ENCODE measurements at regions not wholly inside any gene's neighbourhood (a gene's known extent, or its start where the extent isn't known, plus 50 kb on each side); places are given as distances from the start of the nearest gene placed in this dataset.
"Not testable (repeated sequence)": the region's sequence is repeated elsewhere in the genome, so short reads cannot be mapped to it uniquely, and the experiment has no call there.

DNA sequence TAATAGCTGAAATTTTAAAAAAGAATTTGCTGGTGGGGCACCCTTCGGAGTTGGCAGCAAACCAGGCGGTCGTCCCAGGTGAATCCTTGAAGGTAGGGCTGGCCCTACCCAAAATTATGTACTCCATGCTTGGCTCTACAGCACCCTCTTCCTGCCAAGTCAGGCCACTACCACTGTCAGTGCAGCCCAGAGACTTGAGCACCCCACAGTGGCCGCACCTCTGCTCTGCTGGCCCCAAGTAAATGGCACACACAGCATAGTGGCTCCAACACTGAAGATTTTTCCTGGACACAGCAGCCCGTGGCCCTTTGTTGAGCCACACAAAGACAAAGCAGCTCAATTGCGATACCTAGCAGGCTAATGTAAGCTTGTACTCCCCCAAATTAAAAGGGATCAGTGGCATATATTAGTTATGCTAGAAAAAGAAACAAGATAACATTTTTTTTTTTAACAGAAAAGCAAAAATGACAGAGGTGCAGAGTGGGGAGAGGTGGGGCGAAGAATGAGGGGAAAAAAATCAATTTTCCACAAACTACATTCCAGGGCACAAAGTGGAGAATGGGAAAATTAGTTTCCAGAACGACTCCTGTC is 250.5 kb downstream of the UACA start:
- no peaks in the 10 kb centered on the region for H3K9me2 ChIP-seq (replicated peaks; ENCODE audit: insufficient read depth)
- no peak overlapping the region for H3K27ac ChIP-seq
- H4K20me1 ChIP-seq (ENCODE audit: insufficient read depth, poor library complexity, severe bottlenecking): no peaks in the 10 kb centered on the region
- DNase-seq (ENCODE audit: low spot score): no peak
- H2AFZ ChIP-seq: no peak overlapping the region
- peaks cover 6% of the 10 kb centered on the region for H3K4me1 ChIP-seq (ENCODE audit: insufficient read depth)
- no peak for TF ChIP-seq EZH2 (IDR thresholded peaks at IDR 0.05; ENCODE audit: borderline replicate concordance)
- no peak for TF ChIP-seq EZH2phosphoT487 (IDR thresholded peaks at IDR 0.05; ENCODE audit: low read depth, severe bottlenecking, unreplicated experiment)
- TF ChIP-seq, protein P1, sequence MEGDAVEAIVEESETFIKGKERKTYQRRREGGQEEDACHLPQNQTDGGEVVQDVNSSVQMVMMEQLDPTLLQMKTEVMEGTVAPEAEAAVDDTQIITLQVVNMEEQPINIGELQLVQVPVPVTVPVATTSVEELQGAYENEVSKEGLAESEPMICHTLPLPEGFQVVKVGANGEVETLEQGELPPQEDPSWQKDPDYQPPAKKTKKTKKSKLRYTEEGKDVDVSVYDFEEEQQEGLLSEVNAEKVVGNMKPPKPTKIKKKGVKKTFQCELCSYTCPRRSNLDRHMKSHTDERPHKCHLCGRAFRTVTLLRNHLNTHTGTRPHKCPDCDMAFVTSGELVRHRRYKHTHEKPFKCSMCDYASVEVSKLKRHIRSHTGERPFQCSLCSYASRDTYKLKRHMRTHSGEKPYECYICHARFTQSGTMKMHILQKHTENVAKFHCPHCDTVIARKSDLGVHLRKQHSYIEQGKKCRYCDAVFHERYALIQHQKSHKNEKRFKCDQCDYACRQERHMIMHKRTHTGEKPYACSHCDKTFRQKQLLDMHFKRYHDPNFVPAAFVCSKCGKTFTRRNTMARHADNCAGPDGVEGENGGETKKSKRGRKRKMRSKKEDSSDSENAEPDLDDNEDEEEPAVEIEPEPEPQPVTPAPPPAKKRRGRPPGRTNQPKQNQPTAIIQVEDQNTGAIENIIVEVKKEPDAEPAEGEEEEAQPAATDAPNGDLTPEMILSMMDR (IDR thresholded peaks at IDR 0.05; ENCODE audit: poor library complexity): peak; percentile 31
- no peak overlapping the region for H3K4me2 ChIP-seq
- H3K27me3 ChIP-seq: no peaks in the 10 kb centered on the region
- H3K79me2 ChIP-seq: no peaks in the 10 kb centered on the region
- H3K4me3 ChIP-seq: no peak overlapping the region
- WGBS (ENCODE audit: low lambda C conversion rate, missing lambda C conversion rate): 89% methylated on average over 8 of the region's 8 CpGs
- no peaks in the 10 kb centered on the region for H3K36me3 ChIP-seq (replicated peaks; ENCODE audit: insufficient read depth, low read depth)
- H3K9me3 ChIP-seq (ENCODE audit: low read depth): no peaks in the 10 kb centered on the region

DNA sequence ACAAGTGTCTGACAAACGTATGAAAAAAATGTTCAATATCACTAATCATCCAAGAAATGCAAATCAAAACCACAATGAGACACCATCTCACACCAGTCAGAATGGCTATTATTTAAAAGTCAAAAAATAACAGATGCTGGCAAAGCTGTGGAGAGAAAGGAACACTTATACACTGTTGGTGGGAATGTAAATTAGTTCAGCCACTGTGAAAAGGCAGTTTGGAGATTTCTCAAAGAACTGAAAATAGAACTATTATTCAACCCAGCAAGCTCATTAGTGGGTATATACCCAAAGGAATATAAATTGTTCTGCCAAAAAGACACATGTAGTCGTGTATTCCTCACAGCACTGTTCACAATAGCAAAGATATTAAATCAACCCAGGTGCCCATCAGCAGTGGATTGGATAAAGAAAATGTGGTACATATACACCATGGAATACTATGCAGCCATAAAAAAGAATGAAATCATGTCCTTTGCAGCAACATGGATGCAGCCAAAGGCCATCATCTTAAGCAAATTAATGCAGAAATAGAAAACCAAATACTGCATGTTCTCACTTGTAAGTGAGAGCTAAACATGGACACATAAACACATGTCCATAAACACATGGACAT is 251.3 kb downstream of the UACA start:
- H3K4me2 ChIP-seq, H3K4me3 ChIP-seq: not testable (repeated sequence)
- WGBS (ENCODE audit: low lambda C conversion rate, missing lambda C conversion rate): 91% methylated on average over 2 of the region's 2 CpGs

DNA sequence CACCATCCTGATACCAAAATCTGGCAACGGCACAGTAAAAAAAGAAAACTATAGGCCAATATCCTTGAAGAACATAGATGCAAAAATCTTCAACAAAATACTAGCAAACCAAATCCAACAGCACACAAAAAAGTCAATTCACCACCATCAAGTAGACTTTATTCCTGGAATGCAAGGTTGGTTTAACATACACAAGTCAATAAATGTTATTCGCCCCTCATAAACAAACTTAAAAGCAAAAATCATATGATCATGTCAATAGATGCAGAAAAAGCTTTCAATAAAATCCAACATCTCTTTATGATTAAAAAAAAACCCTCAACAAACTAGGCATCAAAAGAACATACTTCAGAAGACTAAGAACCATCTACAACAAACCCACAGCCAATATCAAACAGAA is 252.9 kb downstream of the UACA start:
- H4K20me1 ChIP-seq (ENCODE audit: insufficient read depth, poor library complexity, severe bottlenecking): no peaks in the 10 kb centered on the region
- no peak overlapping the region for H3K4me3 ChIP-seq
- no peak overlapping the region for H2AFZ ChIP-seq
- H3K9me2 ChIP-seq (replicated peaks; ENCODE audit: insufficient read depth): no peaks in the 10 kb centered on the region
- H3K79me2 ChIP-seq: no peaks in the 10 kb centered on the region
- no peaks in the 10 kb centered on the region for H3K36me3 ChIP-seq (replicated peaks; ENCODE audit: insufficient read depth, low read depth)
- no peaks in the 10 kb centered on the region for H3K27me3 ChIP-seq
- WGBS (ENCODE audit: low lambda C conversion rate, missing lambda C conversion rate): 93% methylated on average over 2 of the region's 2 CpGs
- DNase-seq (ENCODE audit: low spot score): no peak
- no peak for TF ChIP-seq EZH2 (IDR thresholded peaks at IDR 0.05; ENCODE audit: borderline replicate concordance)
- TF ChIP-seq, protein P1 (IDR thresholded peaks at IDR 0.05; ENCODE audit: poor library complexity): no peak
- TF ChIP-seq EZH2phosphoT487 (IDR thresholded peaks at IDR 0.05; ENCODE audit: low read depth, severe bottlenecking, unreplicated experiment): no peak
- H3K4me2 ChIP-seq: no peak overlapping the region
- no peaks in the 10 kb centered on the region for H3K9me3 ChIP-seq (ENCODE audit: low read depth)
- H3K27ac ChIP-seq: no peak overlapping the region
- peaks cover 16% of the 10 kb centered on the region for H3K4me1 ChIP-seq (ENCODE audit: insufficient read depth)

More for the DNA sequence above, 251.3 kb downstream of the UACA start:
- H3K9me2 ChIP-seq (replicated peaks; ENCODE audit: insufficient read depth); H3K36me3 ChIP-seq (replicated peaks; ENCODE audit: insufficient read depth, low read depth); H2AFZ ChIP-seq; DNase-seq (ENCODE audit: low spot score); H4K20me1 ChIP-seq (ENCODE audit: insufficient read depth, poor library complexity, severe bottlenecking); H3K27ac ChIP-seq; H3K4me1 ChIP-seq (ENCODE audit: insufficient read depth); H3K9me3 ChIP-seq (ENCODE audit: low read depth); H3K27me3 ChIP-seq; H3K79me2 ChIP-seq: not testable (repeated sequence)

DNA sequence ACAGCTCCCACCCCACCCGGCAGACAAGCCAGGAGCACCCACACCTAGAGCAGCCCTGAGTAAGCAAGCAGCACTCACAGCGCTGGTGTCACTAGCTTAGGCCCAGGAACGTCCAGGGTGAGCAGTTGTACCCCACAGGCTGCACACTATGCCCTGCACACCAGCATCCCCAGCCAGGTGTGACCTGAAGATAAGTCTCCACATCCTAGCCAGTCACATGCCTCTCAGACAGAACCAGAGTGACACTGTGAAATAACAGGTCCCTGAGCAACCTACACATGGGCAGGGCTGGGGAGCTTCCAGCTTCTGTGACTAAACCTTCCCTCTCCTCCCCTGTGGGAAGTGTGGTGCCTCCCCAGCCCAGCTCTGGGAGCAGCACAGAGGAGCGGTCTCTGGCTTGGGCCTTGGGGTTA is 253.6 kb downstream of the UACA start:
- Histone ChIP-seq H3K27ac (peak overlapping the region; percentile 78), H3K4me1 (ENCODE audit: insufficient read depth) (peaks cover 23% of the 10 kb centered on the region)
- 95% methylated on average over 4 of the region's 4 CpGs for WGBS (ENCODE audit: low lambda C conversion rate, missing lambda C conversion rate)

More for the DNA sequence above, 253.6 kb downstream of the UACA start:
- H3K9me3 ChIP-seq (ENCODE audit: low read depth): no peaks in the 10 kb centered on the region
- H4K20me1 ChIP-seq (ENCODE audit: insufficient read depth, poor library complexity, severe bottlenecking): no peaks in the 10 kb centered on the region
- no peak overlapping the region for H3K4me3 ChIP-seq
- H3K27me3 ChIP-seq: no peaks in the 10 kb centered on the region
- DNase-seq (ENCODE audit: low spot score): no peak
- H3K9me2 ChIP-seq (replicated peaks; ENCODE audit: insufficient read depth): no peaks in the 10 kb centered on the region
- H3K36me3 ChIP-seq (replicated peaks; ENCODE audit: insufficient read depth, low read depth): no peaks in the 10 kb centered on the region
- H3K4me2 ChIP-seq: no peak overlapping the region
- no peak overlapping the region for H2AFZ ChIP-seq
- no peaks in the 10 kb centered on the region for H3K79me2 ChIP-seq
- TF ChIP-seq EZH2phosphoT487 (IDR thresholded peaks at IDR 0.05; ENCODE audit: low read depth, severe bottlenecking, unreplicated experiment) (no peak), EZH2 (IDR thresholded peaks at IDR 0.05; ENCODE audit: borderline replicate concordance) (no peak)
- TF ChIP-seq, protein P1 (IDR thresholded peaks at IDR 0.05; ENCODE audit: poor library complexity): no peak

Measured in hepatocyte (in vitro differentiated cells).